Skeletal muscle cell (primary cell): ENCODE measurements at regions not wholly inside any gene's neighbourhood (a gene's known extent, or its start where the extent isn't known, plus 50 kb on each side); places are given as distances from the start of the nearest gene placed in this dataset.

Source experiments
- DNase-seq: peaks from one replicate; pipeline ENCODE4 v3.0.0-alpha.2; 2010; ENCODE audit warnings: low read depth
- H3K4me3 ChIP-seq: 2 replicates; pipeline ENCODE4 v1.5.1; 2011; ENCODE audit warnings: low read depth, mild to moderate bottlenecking, control low read depth, low read length, moderate library complexity

GRCh38 chr4:71232056-71232430, 106.8 kb upstream of the SLC4A4 start:
- DNase-seq, result no peak
- H3K4me3 ChIP-seq, result no peak overlapping the region

- H3K4me3 ChIP-seq, result no peak overlapping the region
- no peak for DNase-seq
These were observed 106.0 kb upstream of the SLC4A4 start for GRCh38 chr4:71232846-71233245.

- DNase-seq, result no peak
- no peak overlapping the region for H3K4me3 ChIP-seq
These were observed 103.3 kb upstream of the SLC4A4 start for GRCh38 chr4:71235311-71236201.

GRCh38 chr4:71236226-71236625, 102.6 kb upstream of the SLC4A4 start:
- no peak for DNase-seq
- no peak overlapping the region for H3K4me3 ChIP-seq

GRCh38 chr4:71237641-71238040, 101.2 kb upstream of the SLC4A4 start:
- no peak for DNase-seq
- H3K4me3 ChIP-seq, result no peak overlapping the region

GRCh38 chr4:71239365-71239764, 99.5 kb upstream of the SLC4A4 start:
- H3K4me3 ChIP-seq, result no peak overlapping the region
- DNase-seq, result no peak

GRCh38 chr4:71240094-71240493, 98.7 kb upstream of the SLC4A4 start:
- no peak for DNase-seq
- no peak overlapping the region for H3K4me3 ChIP-seq

GRCh38 chr4:71241501-71242288, 97.1 kb upstream of the SLC4A4 start:
- H3K4me3 ChIP-seq, result no peak overlapping the region
- DNase-seq, result no peak

GRCh38 chr4:71243091-71243833, 95.6 kb upstream of the SLC4A4 start:
- no peak overlapping the region for H3K4me3 ChIP-seq
- DNase-seq, result no peak

GRCh38 chr4:71247706-71248105, 91.1 kb upstream of the SLC4A4 start:
- no peak for DNase-seq
- H3K4me3 ChIP-seq, result no peak overlapping the region

- H3K4me3 ChIP-seq, result no peak overlapping the region
- no peak for DNase-seq
These were observed 87.6 kb upstream of the SLC4A4 start for GRCh38 chr4:71251261-71251660.

GRCh38 chr4:71253545-71253944, 85.3 kb upstream of the SLC4A4 start:
- no peak overlapping the region for H3K4me3 ChIP-seq
- no peak for DNase-seq

GRCh38 chr4:71254451-71255012, 84.3 kb upstream of the SLC4A4 start:
- no peak overlapping the region for H3K4me3 ChIP-seq

GRCh38 chr4:71255976-71256375, 82.8 kb upstream of the SLC4A4 start:
- no peak overlapping the region for H3K4me3 ChIP-seq
- DNase-seq, result no peak

More at GRCh38 chr4:71254451-71255012, 84.3 kb upstream of the SLC4A4 start:
- DNase-seq, result no peak

GRCh38 chr4:71257761-71258160, 81.1 kb upstream of the SLC4A4 start:
- no peak for DNase-seq
- no peak overlapping the region for H3K4me3 ChIP-seq

GRCh38 chr4:71258323-71258722, 80.5 kb upstream of the SLC4A4 start:
- H3K4me3 ChIP-seq, result no peak overlapping the region
- no peak for DNase-seq

- H3K4me3 ChIP-seq, result no peak overlapping the region
- no peak for DNase-seq
These were observed 79.5 kb upstream of the SLC4A4 start for GRCh38 chr4:71259280-71259679.

- DNase-seq, result no peak
- no peak overlapping the region for H3K4me3 ChIP-seq
These were observed 78.9 kb upstream of the SLC4A4 start for GRCh38 chr4:71259911-71260331.

GRCh38 chr4:71260544-71260943, 78.3 kb upstream of the SLC4A4 start:
- DNase-seq, result no peak
- H3K4me3 ChIP-seq, result no peak overlapping the region

GRCh38 chr4:71261001-71261400, 77.8 kb upstream of the SLC4A4 start:
- H3K4me3 ChIP-seq, result no peak overlapping the region
- no peak for DNase-seq
